ENCODE measurements at regions not wholly inside any gene's neighbourhood (a gene's known extent, or its start where the extent isn't known, plus 50 kb on each side); places are given as distances from the start of the nearest gene placed in this dataset.

DNA sequence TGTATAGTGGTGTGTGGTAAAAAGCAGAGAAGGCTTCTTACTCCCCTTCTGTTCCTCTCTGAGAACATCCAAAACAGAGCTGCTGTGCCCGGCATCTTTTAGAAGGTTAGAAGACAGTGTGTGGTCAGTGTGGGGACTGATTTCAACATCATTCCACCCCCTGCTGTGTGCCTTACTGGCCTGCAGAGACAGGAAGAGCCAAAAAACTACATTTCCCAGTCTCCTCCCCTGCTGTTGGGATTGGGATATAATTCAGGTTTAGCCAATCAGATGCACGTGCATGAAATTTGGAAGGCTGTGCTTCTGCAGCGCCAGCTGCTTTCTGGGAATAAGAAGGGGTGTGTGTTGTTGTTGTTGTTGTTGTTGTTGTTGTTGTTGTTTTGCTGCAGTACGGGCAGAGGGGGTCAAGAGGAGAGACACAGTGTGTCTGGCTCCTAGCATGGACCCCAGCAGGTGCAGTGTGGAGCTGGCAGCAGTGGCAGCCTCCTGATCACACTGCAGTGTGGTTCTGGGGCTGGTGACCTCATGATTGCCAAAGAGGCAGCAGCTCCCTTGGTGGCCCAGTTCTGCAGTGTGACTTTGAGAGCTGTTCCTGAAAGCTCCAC lies 74.7 kb downstream of the MRPL14 start:
- ATAC-seq (ENCODE audit: insufficient read depth, low read depth), result peak; percentile 54; the same call in 1 of the 3 replicates
- Histone ChIP-seq H3K27me3 (ENCODE audit: insufficient read depth, low read length, poor library complexity) (no peaks in the 10 kb centered on the region), H3K36me3 (ENCODE audit: insufficient read depth, low read length) (no peaks in the 10 kb centered on the region), H3K9me3 (ENCODE audit: insufficient read depth, low read length, severe bottlenecking) (no peaks in the 10 kb centered on the region), H4K20me1 (ENCODE audit: insufficient read depth, low read length) (0 out of 2 replicates have a peak, but pooled peaks cover 3% of the 10 kb centered on the region), H3K4me2 (ENCODE audit: insufficient read depth, low read length) (no peak overlapping the region), H2AFZ (ENCODE audit: low read depth, low read length) (no peak overlapping the region), H3K9ac (ENCODE audit: low read depth, low read length) (no peak overlapping the region), H3K27ac (ENCODE audit: low read length) (no peak overlapping the region), H3K4me1 (ENCODE audit: insufficient read depth, low read length) (no peaks in the 10 kb centered on the region), H3K4me3 (ENCODE audit: low read depth in 1 of 2, low read length in 2 of 2) (no peak overlapping the region), H3K79me2 (ENCODE audit: insufficient read depth, low read length) (no peaks in the 10 kb centered on the region)
- no peak for TF ChIP-seq EZH2 (IDR thresholded peaks at IDR 0.05; ENCODE audit: borderline replicate concordance, low read depth, low read length, severe bottlenecking)
- TF ChIP-seq, protein P1, sequence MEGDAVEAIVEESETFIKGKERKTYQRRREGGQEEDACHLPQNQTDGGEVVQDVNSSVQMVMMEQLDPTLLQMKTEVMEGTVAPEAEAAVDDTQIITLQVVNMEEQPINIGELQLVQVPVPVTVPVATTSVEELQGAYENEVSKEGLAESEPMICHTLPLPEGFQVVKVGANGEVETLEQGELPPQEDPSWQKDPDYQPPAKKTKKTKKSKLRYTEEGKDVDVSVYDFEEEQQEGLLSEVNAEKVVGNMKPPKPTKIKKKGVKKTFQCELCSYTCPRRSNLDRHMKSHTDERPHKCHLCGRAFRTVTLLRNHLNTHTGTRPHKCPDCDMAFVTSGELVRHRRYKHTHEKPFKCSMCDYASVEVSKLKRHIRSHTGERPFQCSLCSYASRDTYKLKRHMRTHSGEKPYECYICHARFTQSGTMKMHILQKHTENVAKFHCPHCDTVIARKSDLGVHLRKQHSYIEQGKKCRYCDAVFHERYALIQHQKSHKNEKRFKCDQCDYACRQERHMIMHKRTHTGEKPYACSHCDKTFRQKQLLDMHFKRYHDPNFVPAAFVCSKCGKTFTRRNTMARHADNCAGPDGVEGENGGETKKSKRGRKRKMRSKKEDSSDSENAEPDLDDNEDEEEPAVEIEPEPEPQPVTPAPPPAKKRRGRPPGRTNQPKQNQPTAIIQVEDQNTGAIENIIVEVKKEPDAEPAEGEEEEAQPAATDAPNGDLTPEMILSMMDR (IDR thresholded peaks at IDR 0.05; ENCODE audit: borderline replicate concordance, extremely low read depth, low read length, poor library complexity, severe bottlenecking), result no peak
- no peak for DNase-seq

DNA sequence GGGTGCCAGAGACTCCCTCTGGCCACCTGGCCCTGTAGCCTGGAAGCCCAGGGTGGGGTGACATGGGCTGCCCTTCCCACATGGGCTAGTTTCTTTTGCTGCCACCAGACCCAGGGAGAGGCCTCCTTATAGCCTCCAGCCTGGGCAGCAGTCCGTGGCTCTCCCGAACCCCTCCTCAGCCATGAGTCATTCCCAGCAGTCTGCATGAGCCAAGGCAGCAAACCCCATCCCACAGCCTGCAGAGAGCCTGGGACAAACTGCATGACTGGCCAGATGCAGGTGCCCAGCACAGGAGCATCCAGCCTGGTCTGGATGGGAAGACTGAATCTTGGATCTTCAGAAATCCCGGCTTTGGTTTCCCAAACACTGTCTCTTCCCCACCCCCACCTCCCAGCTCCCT lies 75.7 kb downstream of the MRPL14 start:
- Histone ChIP-seq H3K9ac (ENCODE audit: low read depth, low read length) (no peak overlapping the region), H3K27me3 (ENCODE audit: insufficient read depth, low read length, poor library complexity) (no peaks in the 10 kb centered on the region), H3K27ac (ENCODE audit: low read length) (no peak overlapping the region), H2AFZ (ENCODE audit: low read depth, low read length) (no peak overlapping the region), H3K36me3 (ENCODE audit: insufficient read depth, low read length) (no peaks in the 10 kb centered on the region), H3K4me1 (ENCODE audit: insufficient read depth, low read length) (no peaks in the 10 kb centered on the region), H4K20me1 (ENCODE audit: insufficient read depth, low read length) (0 out of 2 replicates have a peak, but pooled peaks cover 3% of the 10 kb centered on the region), H3K79me2 (ENCODE audit: insufficient read depth, low read length) (no peaks in the 10 kb centered on the region), H3K9me3 (ENCODE audit: insufficient read depth, low read length, severe bottlenecking) (no peaks in the 10 kb centered on the region), H3K4me2 (ENCODE audit: insufficient read depth, low read length) (no peak overlapping the region), H3K4me3 (ENCODE audit: low read depth in 1 of 2, low read length in 2 of 2) (no peak overlapping the region)
- TF ChIP-seq EZH2 (IDR thresholded peaks at IDR 0.05; ENCODE audit: borderline replicate concordance, low read depth, low read length, severe bottlenecking), result no peak
- TF ChIP-seq, protein P1 (IDR thresholded peaks at IDR 0.05; ENCODE audit: borderline replicate concordance, extremely low read depth, low read length, poor library complexity, severe bottlenecking), result no peak
- no peak for ATAC-seq (ENCODE audit: insufficient read depth, low read depth)
- no peak for DNase-seq

DNA sequence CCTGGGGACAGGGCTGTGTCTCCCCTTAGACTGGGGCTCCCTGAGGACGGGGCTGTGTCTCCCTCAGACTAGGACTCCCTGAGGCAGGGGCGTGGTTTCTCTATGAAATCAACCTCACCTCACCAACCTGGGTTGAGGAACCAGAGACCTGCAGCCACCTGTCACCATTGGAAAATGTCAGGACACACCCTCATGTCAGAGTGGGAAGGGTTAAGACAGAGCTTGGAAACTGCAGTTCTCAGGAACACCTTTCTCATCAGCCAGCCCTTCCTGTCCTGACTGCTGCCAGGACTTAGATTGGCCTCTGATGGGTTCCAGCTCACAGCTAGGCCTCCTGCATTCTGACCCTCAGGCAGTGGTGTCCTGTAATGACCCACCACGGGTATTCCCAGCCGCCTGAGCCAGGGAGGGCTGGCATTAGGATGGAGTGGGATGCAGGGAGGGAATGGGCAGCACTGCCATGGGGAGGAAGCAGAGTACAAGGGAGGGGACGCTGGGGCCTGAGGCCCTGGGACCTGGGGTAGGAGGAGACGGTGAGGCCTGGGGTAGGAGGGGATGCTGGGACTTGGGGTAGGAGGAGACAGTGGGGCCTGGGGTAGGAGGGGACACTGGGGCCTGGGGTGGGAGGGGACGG lies 76.3 kb downstream of the MRPL14 start:
- ATAC-seq (ENCODE audit: insufficient read depth, low read depth) (no peak), DNase-seq (no peak)
- no peaks in the 10 kb centered on the region for H3K36me3 ChIP-seq (ENCODE audit: insufficient read depth, low read length)
- no peak overlapping the region for H3K27ac ChIP-seq (ENCODE audit: low read length)
- no peak overlapping the region for H3K4me3 ChIP-seq (ENCODE audit: low read depth in 1 of 2, low read length in 2 of 2)
- no peak overlapping the region for H2AFZ ChIP-seq (ENCODE audit: low read depth, low read length)
- H3K27me3 ChIP-seq (ENCODE audit: insufficient read depth, low read length, poor library complexity), result no peaks in the 10 kb centered on the region
- no peak overlapping the region for H3K4me2 ChIP-seq (ENCODE audit: insufficient read depth, low read length)
- H4K20me1 ChIP-seq (ENCODE audit: insufficient read depth, low read length), result 0 out of 2 replicates have a peak, but pooled peaks cover 3% of the 10 kb centered on the region
- H3K79me2 ChIP-seq (ENCODE audit: insufficient read depth, low read length), result no peaks in the 10 kb centered on the region
- no peak overlapping the region for H3K9ac ChIP-seq (ENCODE audit: low read depth, low read length)
- no peaks in the 10 kb centered on the region for H3K4me1 ChIP-seq (ENCODE audit: insufficient read depth, low read length)
- H3K9me3 ChIP-seq (ENCODE audit: insufficient read depth, low read length, severe bottlenecking), result no peaks in the 10 kb centered on the region
- TF ChIP-seq, protein P1 (IDR thresholded peaks at IDR 0.05; ENCODE audit: borderline replicate concordance, extremely low read depth, low read length, poor library complexity, severe bottlenecking), result no peak
- no peak for TF ChIP-seq EZH2 (IDR thresholded peaks at IDR 0.05; ENCODE audit: borderline replicate concordance, low read depth, low read length, severe bottlenecking)

Measured in DND-41 (cell line).